ENCODE measurements at regions not wholly inside any gene's neighbourhood (a gene's known extent, or its start where the extent isn't known, plus 50 kb on each side); places are given as distances from the start of the nearest gene placed in this dataset.

DNA sequence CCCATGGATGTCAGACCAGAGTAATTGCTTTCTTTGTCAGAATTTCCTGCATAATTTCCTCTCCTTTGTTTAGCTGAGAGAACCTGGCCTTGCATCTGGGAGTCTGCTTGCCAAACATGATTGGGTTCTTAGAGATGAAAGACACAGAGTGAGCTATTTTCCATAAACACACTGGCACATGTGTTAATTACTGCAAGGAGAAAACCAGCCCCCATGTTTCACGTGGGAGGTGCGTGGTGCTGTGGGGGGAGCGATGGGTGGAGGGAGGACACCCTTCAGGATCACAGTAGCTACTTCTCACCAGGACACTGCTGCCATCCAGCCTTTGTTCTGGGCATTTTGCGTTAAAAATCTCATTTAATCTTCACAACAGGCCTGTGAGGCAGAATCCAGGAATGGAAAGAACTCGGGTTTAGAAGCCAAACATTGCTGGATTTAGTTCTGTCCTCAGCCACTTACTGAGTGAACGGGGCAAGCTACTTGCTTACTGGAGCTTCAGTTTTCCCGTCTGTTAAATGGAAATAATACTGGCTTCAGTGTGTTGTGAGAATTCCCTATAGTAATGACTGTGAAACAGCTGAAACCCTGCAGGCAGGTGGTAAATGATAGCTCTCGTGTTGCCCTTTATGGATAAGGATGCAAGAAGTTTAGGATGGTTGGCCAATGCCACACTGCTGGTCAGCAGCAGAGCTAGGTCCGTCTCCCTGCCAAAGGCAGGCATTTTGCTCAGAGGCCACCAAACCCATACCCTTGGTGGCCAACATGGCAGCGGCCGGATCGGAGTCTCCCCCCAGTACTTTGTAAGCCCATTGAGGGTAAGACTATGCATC lies 100.1 kb upstream of the ASAP2 start:
- H3K4me3 Mint-ChIP-seq, result no peak overlapping the region
- CTCF ChIA-PET, result no interaction called here

DNA sequence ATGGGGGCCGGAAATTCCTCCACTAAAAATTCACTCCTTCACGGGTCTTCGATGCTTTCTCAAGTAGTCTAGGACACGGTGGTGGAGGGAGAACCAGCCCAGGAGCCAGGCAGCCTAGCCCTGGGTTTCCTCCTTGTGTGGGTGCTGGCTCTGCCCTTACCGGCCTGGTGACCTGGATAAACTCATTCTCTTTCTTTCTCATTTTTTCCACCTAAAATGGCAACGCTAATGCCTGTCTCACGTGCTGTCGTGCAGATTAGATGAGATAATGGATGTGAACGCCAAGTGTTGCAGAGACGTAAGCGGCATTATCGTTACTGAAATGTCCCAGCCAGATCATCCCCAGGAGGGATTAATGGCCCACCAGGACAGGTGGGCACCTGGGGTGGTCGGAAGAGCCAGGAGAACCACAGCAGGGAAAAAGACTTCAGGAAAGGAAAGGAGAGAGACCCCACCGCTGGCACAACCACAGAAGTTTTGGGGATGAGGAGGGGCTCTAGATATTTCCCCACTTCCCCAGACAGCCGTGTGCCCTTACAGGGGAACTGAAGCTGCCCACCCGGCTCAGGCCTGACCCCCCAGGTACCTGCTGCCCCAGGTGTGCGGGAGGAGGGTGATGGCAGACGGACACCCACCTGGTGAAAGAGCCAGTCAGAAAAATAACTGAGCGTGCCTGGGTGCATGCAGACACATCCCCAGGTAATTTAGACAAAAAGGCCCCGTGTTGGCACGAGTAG lies 100.8 kb upstream of the ASAP2 start:
- ChIA-PET POLR2A (no interaction called here), CTCF (no interaction called here)
- intact Hi-C loops (cut with micrococcal nuclease), result no loop called here
- Mint-ChIP-seq H3K4me3 (no peak overlapping the region), H3K4me1 (ENCODE audit: low read depth) (no peaks in the 10 kb centered on the region), H3K36me3 (ENCODE audit: low read depth) (no peaks in the 10 kb centered on the region), H3K27ac (no peak overlapping the region), H3K27me3 (no peaks in the 10 kb centered on the region), H3K9me3 (no peaks in the 10 kb centered on the region)
- TF ChIP-seq, protein P1, sequence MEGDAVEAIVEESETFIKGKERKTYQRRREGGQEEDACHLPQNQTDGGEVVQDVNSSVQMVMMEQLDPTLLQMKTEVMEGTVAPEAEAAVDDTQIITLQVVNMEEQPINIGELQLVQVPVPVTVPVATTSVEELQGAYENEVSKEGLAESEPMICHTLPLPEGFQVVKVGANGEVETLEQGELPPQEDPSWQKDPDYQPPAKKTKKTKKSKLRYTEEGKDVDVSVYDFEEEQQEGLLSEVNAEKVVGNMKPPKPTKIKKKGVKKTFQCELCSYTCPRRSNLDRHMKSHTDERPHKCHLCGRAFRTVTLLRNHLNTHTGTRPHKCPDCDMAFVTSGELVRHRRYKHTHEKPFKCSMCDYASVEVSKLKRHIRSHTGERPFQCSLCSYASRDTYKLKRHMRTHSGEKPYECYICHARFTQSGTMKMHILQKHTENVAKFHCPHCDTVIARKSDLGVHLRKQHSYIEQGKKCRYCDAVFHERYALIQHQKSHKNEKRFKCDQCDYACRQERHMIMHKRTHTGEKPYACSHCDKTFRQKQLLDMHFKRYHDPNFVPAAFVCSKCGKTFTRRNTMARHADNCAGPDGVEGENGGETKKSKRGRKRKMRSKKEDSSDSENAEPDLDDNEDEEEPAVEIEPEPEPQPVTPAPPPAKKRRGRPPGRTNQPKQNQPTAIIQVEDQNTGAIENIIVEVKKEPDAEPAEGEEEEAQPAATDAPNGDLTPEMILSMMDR (IDR thresholded peaks at IDR 0.05), result no peak
- ATAC-seq (no peak), DNase-seq (no peak)

More for the DNA sequence above, 100.1 kb upstream of the ASAP2 start:
- Mint-ChIP-seq H3K27ac (no peak overlapping the region), H3K27me3 (no peaks in the 10 kb centered on the region), H3K4me1 (ENCODE audit: low read depth) (no peaks in the 10 kb centered on the region), H3K36me3 (ENCODE audit: low read depth) (no peaks in the 10 kb centered on the region), H3K9me3 (no peaks in the 10 kb centered on the region)
- ATAC-seq (no peak), DNase-seq (no peak)
- POLR2A ChIA-PET, result no interaction called here
- TF ChIP-seq, protein P1 (IDR thresholded peaks at IDR 0.05), result no peak
- intact Hi-C loops (cut with micrococcal nuclease), result no loop called here

DNA sequence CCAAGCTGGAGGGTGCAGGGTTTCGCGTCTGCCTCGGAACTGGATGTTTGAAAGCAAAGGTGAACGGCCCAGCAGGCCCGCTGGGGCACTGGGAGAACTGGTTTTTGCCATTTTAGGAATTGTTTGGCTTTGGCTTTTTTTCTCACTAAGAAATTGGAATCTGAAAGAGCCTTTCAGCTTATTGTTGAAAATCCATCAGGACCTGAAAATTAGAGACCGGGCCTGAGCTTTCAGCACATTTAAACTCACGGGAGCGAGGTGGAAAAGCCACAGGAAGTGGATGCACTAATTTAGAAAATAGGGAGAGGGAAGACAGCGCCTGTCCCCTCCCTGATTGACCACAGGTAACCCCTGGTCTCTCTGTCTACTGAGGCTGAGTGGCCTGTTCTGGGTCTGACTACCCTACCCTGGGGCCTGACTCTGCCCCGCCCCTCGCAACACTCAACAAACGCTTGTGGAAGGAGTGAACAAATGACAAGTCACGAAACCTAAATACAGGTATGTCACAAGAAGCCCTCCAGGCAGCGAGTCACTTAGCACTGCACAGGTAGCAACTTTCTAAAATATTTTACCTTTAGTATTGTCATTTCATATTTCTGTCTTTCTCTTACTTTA lies 100.3 kb upstream of the MBOAT2 start:
- Mint-ChIP-seq H3K27me3 (no peaks in the 10 kb centered on the region), H3K36me3 (ENCODE audit: low read depth) (no peaks in the 10 kb centered on the region), H3K4me3 (no peak overlapping the region), H3K9me3 (no peaks in the 10 kb centered on the region), H3K4me1 (ENCODE audit: low read depth) (peaks cover 7% of the 10 kb centered on the region), H3K27ac (no peak overlapping the region)
- intact Hi-C loops (cut with micrococcal nuclease), result no loop called here
- ChIA-PET POLR2A (interaction anchor here (1.2 kb wide), 1 partner anchor 58 kb away, joined by 3 read pairs; no protein-coding TSS in a partner anchor), CTCF (no interaction called here)
- TF ChIP-seq, protein P1 (IDR thresholded peaks at IDR 0.05), result no peak
- no peak for ATAC-seq
- no peak for DNase-seq

DNA sequence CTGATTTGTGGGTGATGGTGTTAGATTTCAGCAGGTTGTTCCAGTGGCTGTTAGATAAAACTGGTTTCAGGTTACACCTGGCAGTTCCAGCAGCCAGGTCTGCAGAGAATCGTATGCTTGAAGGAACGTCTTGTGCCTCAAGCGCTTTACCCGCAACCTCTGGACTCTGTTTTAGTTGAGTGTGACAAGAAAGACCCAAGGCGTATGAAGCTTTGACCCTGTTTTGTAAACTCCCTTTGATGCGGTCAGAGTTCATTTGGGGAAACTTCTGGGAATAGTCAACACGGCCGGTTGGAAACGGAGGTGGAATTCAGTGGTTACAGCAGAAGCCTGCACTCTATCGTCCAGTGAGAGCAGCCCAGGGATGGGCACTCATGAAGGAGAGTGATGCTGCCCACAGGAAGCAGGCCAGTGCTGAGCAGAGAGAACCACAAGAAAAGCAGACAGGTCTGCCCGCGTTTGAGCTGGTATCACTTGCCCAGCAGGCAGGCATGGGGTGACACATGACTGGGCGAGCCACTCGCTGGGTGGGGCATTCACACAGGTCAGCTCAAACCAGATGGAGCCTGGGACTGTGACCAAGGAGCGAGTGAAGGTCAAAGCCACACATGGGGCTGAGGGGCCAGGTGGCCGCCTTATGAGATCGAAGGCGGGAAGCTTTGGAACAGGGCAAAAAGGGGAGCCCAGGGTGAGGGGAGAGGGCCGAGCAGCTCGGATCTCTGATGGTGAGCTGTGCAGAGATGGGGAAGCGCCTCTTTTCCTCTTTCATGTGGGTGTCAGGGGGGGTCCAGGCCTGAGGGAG lies 99.6 kb upstream of the MBOAT2 start:
- no peak for DNase-seq
- Mint-ChIP-seq H3K36me3 (ENCODE audit: low read depth) (no peaks in the 10 kb centered on the region), H3K27ac (no peak overlapping the region), H3K4me3 (no peak overlapping the region), H3K9me3 (no peaks in the 10 kb centered on the region), H3K27me3 (no peaks in the 10 kb centered on the region), H3K4me1 (ENCODE audit: low read depth) (peaks cover 8% of the 10 kb centered on the region)
- ChIA-PET POLR2A (interaction anchor here (1.2 kb wide), 1 partner anchor 57 kb away, joined by 3 read pairs; no protein-coding TSS in a partner anchor), CTCF (no interaction called here)
- TF ChIP-seq, protein P1 (IDR thresholded peaks at IDR 0.05), result no peak
- no peak for ATAC-seq
- intact Hi-C loops (cut with micrococcal nuclease), result no loop called here

Data from activated CD8-positive, alpha-beta T cell treated with anti-CD3 and anti-CD28 coated beads for 36 hours (primary cell).